Stimulated activated CD4-positive, alpha-beta T cell treated with anti-CD3 and anti-CD28 coated beads, Interleukin-4, amount 100 ng/mL, for 4 hours (primary cell): ENCODE measurements at regions not wholly inside any gene's neighbourhood (a gene's known extent, or its start where the extent isn't known, plus 50 kb on each side); places are given as distances from the start of the nearest gene placed in this dataset.

Source experiments
- DNase-seq, 2 experiments: peaks; one replicate each; pipeline ENCODE4 v3.0.0-alpha.2; 2020

DNA sequence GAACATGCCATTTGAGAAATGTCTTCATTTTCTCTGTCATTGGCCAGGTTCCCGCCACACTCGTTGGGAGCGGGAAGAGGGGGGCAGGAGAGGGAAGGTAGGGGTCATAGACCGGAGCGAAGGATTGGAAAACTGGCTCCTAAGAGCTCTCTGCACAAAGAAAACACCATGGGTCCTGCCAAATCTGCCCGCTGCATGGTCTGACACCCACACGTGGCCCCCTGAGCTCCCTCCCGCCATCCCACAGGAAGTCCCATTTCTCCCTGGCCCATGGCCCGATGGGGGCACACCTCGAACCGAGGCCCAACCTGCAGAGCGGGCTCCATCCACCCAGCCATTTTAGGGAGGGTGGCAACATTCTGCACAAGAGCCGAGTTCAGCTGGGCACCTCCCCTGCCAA is 159.6 kb downstream of the SALL1 start:
- no peak for DNase-seq

DNA sequence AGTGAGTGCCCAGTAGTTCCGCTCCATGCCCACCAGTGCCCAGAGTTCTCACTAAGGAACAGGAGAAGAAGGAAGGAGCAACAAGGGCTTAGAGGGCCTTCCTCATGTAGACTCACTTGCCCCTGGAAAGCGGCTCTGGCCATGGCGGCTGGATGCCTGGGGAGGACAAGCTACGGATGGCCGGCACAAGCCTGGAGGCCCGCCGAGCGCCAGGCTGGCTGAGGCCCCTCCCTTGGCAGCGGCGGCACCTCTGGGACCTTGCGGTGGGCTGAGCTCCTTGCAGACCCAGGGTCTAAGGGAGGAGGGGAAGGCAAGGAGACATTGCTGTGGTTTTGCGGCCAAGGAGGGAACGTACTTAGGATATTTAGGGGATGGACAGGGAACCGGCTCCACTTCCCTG is 160.1 kb downstream of the SALL1 start:
- DNase-seq, result no peak

- DNase-seq, result no peak
These were observed 162.0 kb downstream of the SALL1 start for GRCh38 chr16:50989047-50989446.

GRCh38 chr16:50988441-50988840 is 162.6 kb downstream of the SALL1 start:
- no peak for DNase-seq

GRCh38 chr16:50986453-50986852 is 164.6 kb downstream of the SALL1 start:
- no peak for DNase-seq

GRCh38 chr16:50985733-50986132 is 165.3 kb downstream of the SALL1 start:
- no peak for DNase-seq

GRCh38 chr16:50984688-50985087 is 166.4 kb downstream of the SALL1 start:
- no peak for DNase-seq

- DNase-seq, result no peak
These were observed 168.3 kb downstream of the SALL1 start for GRCh38 chr16:50982808-50983207.

GRCh38 chr16:50981951-50982350 is 169.1 kb downstream of the SALL1 start:
- no peak for DNase-seq

- DNase-seq, result no peak
These were observed 170.4 kb downstream of the SALL1 start for GRCh38 chr16:50980666-50981065.

DNA sequence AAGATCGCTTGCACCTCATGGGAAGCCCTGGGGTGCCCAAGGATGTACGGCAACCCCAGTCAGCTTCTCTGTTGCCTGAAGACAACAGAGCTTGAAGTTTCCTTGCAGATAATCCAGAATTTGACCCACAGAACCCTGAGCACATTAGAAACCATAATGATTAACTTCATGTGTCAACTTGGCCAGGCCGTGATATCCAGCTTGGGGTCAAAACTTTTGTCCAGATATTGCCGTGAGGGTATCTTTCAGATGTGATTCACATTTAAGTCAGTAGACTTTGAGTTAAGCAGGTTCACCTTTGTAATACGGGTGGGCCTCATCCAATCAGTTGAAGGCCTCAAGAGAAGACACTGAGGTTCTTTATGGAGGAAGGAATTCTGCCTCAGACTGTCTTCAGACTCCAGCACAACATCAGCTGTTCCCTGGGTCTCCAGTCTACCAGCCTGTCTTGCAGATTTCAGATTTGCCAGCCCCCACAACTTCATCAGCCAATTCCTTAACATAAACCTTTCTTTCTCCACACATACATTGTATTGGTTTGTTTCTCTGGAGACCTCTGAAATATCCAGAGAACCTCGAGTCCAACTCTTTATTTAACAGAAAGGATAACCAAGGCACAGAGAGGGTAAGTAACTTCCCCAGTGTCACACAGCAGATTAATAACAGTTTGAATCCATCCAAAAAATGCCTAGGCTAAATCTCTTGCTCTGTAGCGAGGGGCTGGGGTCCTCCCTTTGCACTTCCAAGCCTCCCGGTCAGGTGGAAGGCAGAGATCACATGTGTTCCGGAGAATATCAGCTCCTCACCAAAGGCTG is 171.1 kb downstream of the SALL1 start:
- no peak for DNase-seq

DNA sequence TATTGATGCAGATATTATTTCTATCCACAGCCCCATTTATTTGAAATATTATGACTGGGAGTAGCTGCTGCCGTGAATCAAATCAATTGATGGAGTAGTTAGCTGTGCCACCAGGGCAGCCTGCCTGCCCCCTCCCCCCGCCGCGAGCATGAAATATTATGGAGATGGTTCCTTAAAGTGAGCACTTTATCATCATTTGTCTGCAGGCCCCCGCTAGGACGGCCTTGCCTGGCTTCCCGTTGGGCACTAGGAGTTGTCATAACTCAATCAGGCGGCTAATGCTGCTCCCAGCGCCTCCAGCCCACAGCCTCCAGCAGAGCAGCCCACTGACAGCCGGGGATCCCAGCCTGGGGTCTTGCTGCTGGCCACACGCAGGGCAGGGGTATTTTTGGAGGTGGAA is 173.9 kb downstream of the SALL1 start:
- DNase-seq, result no peak

- no peak for DNase-seq
These were observed 176.5 kb downstream of the SALL1 start for GRCh38 chr16:50974438-50975036.

DNA sequence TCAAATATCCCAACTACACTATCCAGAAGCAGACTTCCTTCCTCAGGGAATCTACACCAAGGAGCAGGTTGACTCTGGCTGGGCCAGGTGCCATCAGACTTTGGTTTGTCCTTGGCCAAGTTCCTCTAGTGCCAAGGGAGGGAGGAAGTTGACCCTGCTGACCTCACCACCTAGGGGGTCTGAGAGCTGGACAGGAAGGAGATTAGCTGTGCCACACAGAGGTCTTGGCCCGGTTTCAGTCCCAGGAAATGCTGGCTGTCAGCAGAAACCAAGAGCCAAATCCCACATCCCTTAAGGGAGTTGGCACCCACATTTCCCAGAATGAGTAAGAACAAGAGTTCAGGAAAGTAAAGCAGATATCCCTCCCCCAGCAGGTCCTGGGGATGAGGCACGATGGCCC is 178.2 kb downstream of the SALL1 start:
- no peak for DNase-seq

DNA sequence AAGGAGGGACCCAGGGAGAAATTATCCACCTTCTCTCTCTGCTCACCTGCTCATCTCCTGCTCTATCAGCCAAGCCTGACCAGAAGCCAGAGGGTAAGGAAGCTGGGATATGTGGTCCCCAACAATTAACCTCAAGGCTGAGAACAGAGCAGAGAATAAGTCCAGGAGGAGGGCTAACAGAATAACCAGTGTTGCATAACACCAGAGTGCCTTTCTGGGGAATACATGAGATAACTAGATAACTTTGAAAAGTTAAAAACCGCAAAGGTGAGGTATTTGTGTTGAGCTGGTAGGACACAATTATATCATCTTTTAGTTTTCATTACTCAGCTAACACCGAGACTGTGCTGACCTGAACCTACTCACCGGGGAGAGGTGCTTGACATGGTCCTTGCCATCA is 180.8 kb downstream of the SALL1 start:
- no peak for DNase-seq

DNA sequence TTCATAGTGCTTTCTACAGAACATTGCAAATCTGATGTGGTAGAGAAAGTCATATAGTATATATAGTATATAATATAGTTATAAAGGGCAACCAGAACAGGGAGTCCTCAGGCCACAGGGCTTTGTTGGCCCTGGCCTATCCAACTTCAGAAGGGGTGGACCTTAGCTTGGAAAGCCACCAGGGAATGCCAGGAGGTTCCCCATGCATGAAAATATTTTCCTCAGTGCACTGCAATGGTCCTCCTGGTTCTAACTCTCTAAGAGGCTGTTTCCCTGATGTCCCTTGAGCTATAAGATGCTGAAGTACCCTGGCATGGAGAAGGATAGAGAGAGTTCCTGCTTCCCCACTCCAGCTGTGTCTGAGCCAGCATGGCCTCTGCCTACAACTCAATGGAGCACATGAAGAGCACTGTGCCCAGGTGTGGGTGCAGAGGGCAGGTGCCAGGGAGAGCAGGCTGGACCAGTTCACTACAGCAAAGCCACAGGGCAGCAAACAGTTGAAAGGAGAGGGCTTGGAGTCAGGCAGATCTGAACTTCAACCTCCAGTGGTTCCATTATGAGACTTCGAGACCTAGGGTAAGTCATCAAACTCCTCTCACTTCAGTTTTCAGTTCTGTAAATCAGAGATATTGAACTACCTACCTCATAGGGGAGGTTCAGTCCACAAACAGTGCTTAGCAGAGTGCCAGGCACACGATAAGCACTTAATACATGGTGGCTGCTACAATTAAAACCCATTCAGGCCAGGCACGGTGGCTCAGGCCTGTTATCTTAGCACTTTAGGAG is 183.1 kb downstream of the SALL1 start:
- no peak for DNase-seq

DNA sequence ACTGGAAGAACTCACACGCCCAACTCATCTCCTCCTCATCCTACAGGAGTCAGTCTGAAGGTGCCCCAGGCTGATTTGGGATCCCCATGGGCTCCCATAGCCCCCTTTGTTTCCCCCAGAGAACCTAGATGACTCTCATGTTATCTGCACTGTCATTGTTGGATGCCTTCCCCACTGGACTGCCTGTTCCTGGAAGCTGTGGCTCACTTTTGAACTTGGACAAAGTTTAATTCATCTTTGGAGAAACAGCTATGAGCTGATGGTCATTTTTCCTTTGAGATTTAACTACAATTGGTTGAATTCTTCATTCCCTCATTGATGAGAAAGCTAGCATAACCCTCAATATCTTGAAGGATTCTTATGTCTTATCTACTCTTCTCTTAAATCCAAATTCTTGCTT is 186.6 kb downstream of the SALL1 start:
- no peak for DNase-seq

GRCh38 chr16:50961952-50962351 is 189.1 kb downstream of the SALL1 start:
- DNase-seq, result no peak

DNA sequence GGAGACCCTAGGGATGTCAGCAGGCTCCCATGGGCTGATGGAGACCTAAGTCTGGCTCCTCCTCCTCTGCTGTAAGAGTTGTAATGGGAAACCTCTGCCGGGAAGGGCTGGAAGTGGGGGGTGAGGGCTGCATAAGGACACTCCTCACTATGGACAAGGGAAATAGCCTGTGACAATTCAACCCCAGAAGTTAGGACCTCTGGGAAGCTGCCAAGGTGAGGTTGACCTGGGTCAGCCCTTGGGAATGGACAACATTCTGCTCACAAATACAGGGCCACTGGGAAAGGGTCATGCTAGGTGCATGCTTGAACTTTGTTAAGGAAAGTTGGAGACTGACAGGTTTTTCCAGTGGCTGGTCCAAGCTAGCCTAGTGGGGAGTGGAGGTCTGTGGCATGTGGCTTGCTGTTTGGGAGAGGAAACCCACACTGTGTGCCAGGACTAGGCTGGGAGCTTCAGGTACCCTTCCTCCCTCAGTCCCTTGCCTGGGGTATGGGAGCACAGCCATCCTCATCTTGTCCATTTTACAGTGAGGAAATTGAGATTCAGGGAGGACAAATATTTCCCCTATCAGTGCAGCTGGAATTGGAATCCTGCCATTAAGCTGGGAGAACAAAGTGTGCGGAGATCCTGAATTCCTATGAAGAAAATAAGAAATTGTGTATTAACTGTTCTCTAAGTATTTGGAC is 190.4 kb downstream of the SALL1 start:
- no peak for DNase-seq

DNA sequence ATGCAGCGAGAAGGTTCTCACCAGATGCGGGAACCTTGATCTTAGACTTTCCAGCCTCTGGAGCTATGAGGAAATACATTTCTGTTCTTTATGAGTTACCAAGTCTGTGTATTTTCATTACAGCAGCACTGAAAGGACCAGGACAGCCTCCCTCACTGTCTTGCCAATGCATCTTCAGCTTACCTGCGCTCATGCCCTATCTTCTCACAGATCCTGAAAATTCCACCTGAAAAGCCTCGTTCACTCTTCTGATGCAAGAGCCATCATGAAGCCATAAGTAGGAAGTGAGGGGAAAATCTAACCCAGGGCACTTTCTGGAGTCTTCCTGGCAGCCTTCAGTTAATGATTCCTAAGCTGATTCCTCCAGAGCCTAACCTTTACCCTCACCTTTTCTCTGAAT is 194.0 kb downstream of the SALL1 start:
- DNase-seq, result no peak

- no peak for DNase-seq
These were observed 194.4 kb downstream of the SALL1 start for GRCh38 chr16:50956637-50957036.

- no peak for DNase-seq
These were observed 195.8 kb downstream of the SALL1 start for GRCh38 chr16:50955311-50955710.

- DNase-seq, result no peak
These were observed 196.6 kb downstream of the SALL1 start for GRCh38 chr16:50954469-50954868.
